Lung (tissue), 11 donors: ENCODE measurements at regions not wholly inside any gene's neighbourhood (a gene's known extent, or its start where the extent isn't known, plus 50 kb on each side); places are given as distances from the start of the nearest gene placed in this dataset.
"Not testable (repeated sequence)": the region's sequence is repeated elsewhere in the genome, so short reads cannot be mapped to it uniquely, and the experiment has no call there.

Experiments
- ATAC-seq: fragments of 200-7000 bp; cut with Tn5 transposase; one replicate; pipeline ENCODE4 v1.9.1; 2020; ENCODE audit warnings: moderate number of reproducible peaks; ENCODE audit not compliant: insufficient read depth, low FRiP score
- DNase-seq, 3 donors: peaks; one replicate each; pipeline ENCODE4 v3.0.0-alpha.2; 2013 to 2017
- H3K27ac ChIP-seq, 2 donors: one replicate each; pipeline ENCODE4 v1.5.1; 2013; ENCODE audit warnings: mild to moderate bottlenecking in 2 of 2, moderate library complexity in 2 of 2, control low read depth in 1 of 2, inconsistent platforms in 1 of 2, low read depth in 1 of 2, low read length in 1 of 2
- H3K27me3 ChIP-seq, 3 donors: one replicate each; pipeline ENCODE4 v1.5.1; 2013; ENCODE audit warnings: low read length in 2 of 3; ENCODE audit not compliant: control insufficient read depth in 3 of 3, insufficient read depth in 3 of 3
- H3K36me3 ChIP-seq, 4 donors: one replicate each; pipeline ENCODE4 v1.5.1; 2013; ENCODE audit warnings: low read length in 4 of 4, mild to moderate bottlenecking in 1 of 4, moderate library complexity in 1 of 4; ENCODE audit not compliant: control insufficient read depth in 4 of 4, insufficient read depth in 4 of 4
- H3K4me1 ChIP-seq, 5 donors: one replicate each; pipeline ENCODE4 v1.5.1; 2013; ENCODE audit warnings: low read length in 5 of 5, mild to moderate bottlenecking in 2 of 5, moderate library complexity in 1 of 5; ENCODE audit not compliant: control insufficient read depth in 5 of 5, insufficient read depth in 5 of 5
- H3K4me3 ChIP-seq: one replicate; pipeline ENCODE4 v1.5.1; 2013; ENCODE audit warnings: mild to moderate bottlenecking, control low read depth, moderate library complexity
- H3K9ac ChIP-seq, 2 donors: one replicate each; pipeline ENCODE4 v1.5.1; 2013; ENCODE audit warnings: low read length in 2 of 2, control low read depth in 1 of 2; ENCODE audit not compliant: insufficient read depth in 1 of 2
- H3K9me3 ChIP-seq, 4 donors: one replicate each; pipeline ENCODE4 v1.5.1; 2013; ENCODE audit warnings: low read length in 3 of 4, mild to moderate bottlenecking in 1 of 4, moderate library complexity in 1 of 4; ENCODE audit not compliant: control insufficient read depth in 4 of 4, insufficient read depth in 3 of 4
- CTCF ChIP-seq: IDR thresholded peaks from 2 replicates; pipeline ENCODE4 v1.5.1; 2012; ENCODE audit warnings: mild to moderate bottlenecking; ENCODE audit errors: control extremely low read depth, extremely low read depth
- WGBS, 2 donors: extraction: QIAGEN DNeasy Blood & Tissue Kit; methylation state at CpG; one replicate each; pipeline ENCODE4 v1.1.7; 2013; 5-methylcytosine and 5-hydroxymethylcytosine counted together
- donor health status: control.
- donor health status: control.
- donor health status: Bipolar disorder and iron deficiency.
- donor health status: healthy.
- donor health status: DM: yes; HTN: yes; CAD: no.

GRCh38 chr7:4484545-4484944, 197.6 kb upstream of the FOXK1 start:
- ATAC-seq: no peak
- TF ChIP-seq CTCF: no peak
- no peak overlapping the region for H3K27ac ChIP-seq

GRCh38 chr7:4486907-4487306, 195.2 kb upstream of the FOXK1 start:
- no peak for TF ChIP-seq CTCF
- Histone ChIP-seq H3K27me3 (no peaks in the 10 kb centered on the region), H3K36me3 (no peaks in the 10 kb centered on the region), H3K27ac (no peak overlapping the region), H3K4me1 (no peaks in the 10 kb centered on the region), H3K9me3 (peaks cover 0 to 14% (median 0%) of the 10 kb centered on the region in 4 donors), H3K9ac (no peak overlapping the region), H3K4me3 (no peak overlapping the region)
- WGBS, 2 donors: 35 to 53% methylated on average over 4 of the region's 4 CpGs
- no peak for ATAC-seq
- no peak for DNase-seq

More at GRCh38 chr7:4484545-4484944, 197.6 kb upstream of the FOXK1 start:
- Histone ChIP-seq H3K4me3 (no peak overlapping the region), H3K9me3 (peaks cover 0 to 14% (median 3%) of the 10 kb centered on the region in 4 donors), H3K36me3 (no peaks in the 10 kb centered on the region), H3K4me1 (no peaks in the 10 kb centered on the region), H3K27me3 (no peaks in the 10 kb centered on the region), H3K9ac (no peak overlapping the region)
- WGBS, 2 donors: 28 to 38% methylated on average over 1 of the region's 1 CpG
- DNase-seq: no peak

- not testable (repeated sequence) for ATAC-seq, DNase-seq, H3K27ac ChIP-seq, H3K4me1 ChIP-seq, H3K36me3 ChIP-seq, H3K4me3 ChIP-seq, H3K27me3 ChIP-seq, H3K9ac ChIP-seq
- 90% methylated on average over 27 to 30 of the region's 30 CpGs for WGBS, 2 donors
- H3K9me3 ChIP-seq: peaks cover 0 to 12% (median 2%) of the 10 kb centered on the region in 4 donors
These were observed 185.2 kb upstream of the FOXK1 start for GRCh38 chr7:4496911-4497310.

- Histone ChIP-seq H3K36me3 (no peaks in the 10 kb centered on the region), H3K27ac (no peak overlapping the region), H3K4me1 (no peaks in the 10 kb centered on the region), H3K9me3 (peaks cover 0 to 12% (median 2%) of the 10 kb centered on the region in 4 donors), H3K9ac (no peak overlapping the region), H3K4me3 (no peak overlapping the region), H3K27me3 (no peaks in the 10 kb centered on the region)
- ATAC-seq: no peak
- WGBS, 2 donors: 80 to 91% methylated on average over 10 of the region's 10 CpGs
- TF ChIP-seq CTCF: no peak
- no peak for DNase-seq
These were observed 181.3 kb upstream of the FOXK1 start for GRCh38 chr7:4500812-4501211.

DNA sequence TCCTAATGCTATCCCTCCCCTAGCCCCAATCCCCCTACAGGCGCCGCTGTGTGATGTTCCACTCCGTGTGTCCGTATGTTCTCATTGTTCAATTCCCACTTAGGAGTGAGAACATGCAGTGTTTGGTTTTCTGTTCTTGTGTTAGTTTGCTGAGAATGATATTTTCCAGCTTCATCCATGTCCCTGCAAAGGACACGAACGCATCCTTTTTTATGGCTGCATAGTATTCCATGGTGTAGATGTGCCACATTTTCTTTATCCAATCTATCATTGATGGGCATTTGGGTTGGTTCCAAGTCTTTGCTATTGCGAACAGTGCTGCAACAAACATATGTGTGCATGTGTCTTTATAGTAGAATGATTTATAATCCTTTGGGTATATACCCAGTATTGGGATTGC, 174.2 kb upstream of the FOXK1 start:
- H3K27me3 ChIP-seq, H3K36me3 ChIP-seq, H3K4me1 ChIP-seq, H3K27ac ChIP-seq, DNase-seq, H3K9me3 ChIP-seq, H3K9ac ChIP-seq, H3K4me3 ChIP-seq, ATAC-seq: not testable (repeated sequence)
- 82 to 97% methylated on average over 7 of the region's 7 CpGs for WGBS, 2 donors
